Right lobe of liver (tissue), 4 donors: ENCODE measurements at regions not wholly inside any gene's neighbourhood (a gene's known extent, or its start where the extent isn't known, plus 50 kb on each side); places are given as distances from the start of the nearest gene placed in this dataset.

Experiments
- POLR2A ChIP-seq: fragments of 450-650 bp; IDR thresholded peaks from one replicate; pipeline ENCODE4 v1.6.1; 2017; ENCODE audit warnings: antibody characterized with exemption, mild to moderate bottlenecking
- TF ChIP-seq, protein P1 (sequence below), 4 donors: fragments of 200-600 bp in 3 of 4; fragments of 450-650 bp in 1 of 4; IDR thresholded peaks; one replicate each; pipeline versions ENCODE4 v1.5.1 to v1.8.0; 2016 to 2022; ENCODE audit warnings: antibody characterized with exemption in 4 of 4, mild to moderate bottlenecking in 2 of 4
- donor health status: DM: no; HTN: no; CAD: no.
- donor health status: DM: no; HTN: no; CAD: no.
- donor health status: DM: no; HTN: yes; CAD: no.

DNA sequence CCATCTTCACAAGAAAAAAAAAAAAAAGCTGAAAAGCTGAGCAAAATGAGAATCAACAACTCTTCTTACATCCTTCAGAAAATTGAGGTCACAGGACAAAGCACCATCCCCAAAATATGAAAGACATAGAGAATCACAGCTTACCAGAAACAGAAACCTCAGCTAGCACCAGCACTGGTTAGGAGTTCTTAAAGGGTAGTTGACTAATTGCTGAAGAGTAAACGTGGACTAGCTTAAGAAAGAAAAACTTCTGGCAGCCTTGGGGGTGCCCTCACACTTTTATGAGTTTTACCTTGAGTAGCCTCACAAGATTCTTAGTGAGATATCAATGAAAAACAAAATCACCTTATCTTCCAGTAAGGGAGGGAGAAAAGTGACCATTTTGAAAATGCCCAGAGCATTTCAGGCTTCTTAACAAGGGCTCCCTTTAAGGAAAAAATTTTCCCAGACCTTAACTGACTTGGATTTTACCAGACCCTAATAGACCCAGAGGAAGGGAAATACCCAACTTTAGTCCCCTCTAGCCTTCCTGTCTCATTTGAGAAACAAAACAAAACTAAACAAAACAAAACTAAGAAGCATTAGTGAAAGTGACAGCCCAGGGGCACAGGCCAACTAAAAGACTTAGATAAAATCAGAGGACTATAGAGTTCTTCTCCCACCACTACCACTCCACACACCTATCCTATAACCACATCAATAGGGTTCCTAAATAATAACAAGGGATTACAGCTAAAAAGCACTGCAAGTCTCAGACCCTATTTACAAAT, 888.6 kb downstream of the DIAPH3 start:
- TF ChIP-seq, protein P1, sequence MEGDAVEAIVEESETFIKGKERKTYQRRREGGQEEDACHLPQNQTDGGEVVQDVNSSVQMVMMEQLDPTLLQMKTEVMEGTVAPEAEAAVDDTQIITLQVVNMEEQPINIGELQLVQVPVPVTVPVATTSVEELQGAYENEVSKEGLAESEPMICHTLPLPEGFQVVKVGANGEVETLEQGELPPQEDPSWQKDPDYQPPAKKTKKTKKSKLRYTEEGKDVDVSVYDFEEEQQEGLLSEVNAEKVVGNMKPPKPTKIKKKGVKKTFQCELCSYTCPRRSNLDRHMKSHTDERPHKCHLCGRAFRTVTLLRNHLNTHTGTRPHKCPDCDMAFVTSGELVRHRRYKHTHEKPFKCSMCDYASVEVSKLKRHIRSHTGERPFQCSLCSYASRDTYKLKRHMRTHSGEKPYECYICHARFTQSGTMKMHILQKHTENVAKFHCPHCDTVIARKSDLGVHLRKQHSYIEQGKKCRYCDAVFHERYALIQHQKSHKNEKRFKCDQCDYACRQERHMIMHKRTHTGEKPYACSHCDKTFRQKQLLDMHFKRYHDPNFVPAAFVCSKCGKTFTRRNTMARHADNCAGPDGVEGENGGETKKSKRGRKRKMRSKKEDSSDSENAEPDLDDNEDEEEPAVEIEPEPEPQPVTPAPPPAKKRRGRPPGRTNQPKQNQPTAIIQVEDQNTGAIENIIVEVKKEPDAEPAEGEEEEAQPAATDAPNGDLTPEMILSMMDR (IDR thresholded peaks at IDR 0.05) = no peak
- no peak for TF ChIP-seq POLR2A
